ENCODE measurements at regions not wholly inside any gene's neighbourhood (a gene's known extent, or its start where the extent isn't known, plus 50 kb on each side); places are given as distances from the start of the nearest gene placed in this dataset.

DNA sequence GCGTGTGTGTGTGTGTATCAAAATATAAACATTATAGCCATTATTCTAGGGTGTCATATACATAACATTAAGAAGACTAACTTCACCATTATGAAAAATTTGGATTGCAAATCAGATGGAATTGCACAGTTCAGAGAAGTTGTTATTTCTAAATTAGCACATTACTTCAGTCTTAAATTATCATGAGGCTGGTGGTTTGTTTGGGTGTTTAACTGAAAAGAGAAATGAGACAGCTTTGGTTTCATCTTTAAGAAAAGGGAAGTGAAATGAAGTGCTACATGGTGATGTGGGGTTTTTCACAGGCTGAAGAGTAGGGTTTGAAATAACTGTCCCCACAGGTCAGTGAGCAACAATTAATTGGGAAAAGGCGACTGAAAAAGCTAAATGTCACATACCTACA, 161.2 kb upstream of the XIRP2 start:
- Histone ChIP-seq H3K27me3 (ENCODE audit: control insufficient read depth in 2 of 2, insufficient read depth in 2 of 2, low read length in 2 of 2) (no peaks in the 10 kb centered on the region), H3K27ac (ENCODE audit: insufficient read depth, low read depth, low read length) (no peak overlapping the region), H2AFZ (ENCODE audit: low read depth, low read length) (no peak overlapping the region), H3K9me1 (replicated peaks; ENCODE audit: control insufficient read depth, extremely low read depth, insufficient read depth, low read length) (no peaks in the 10 kb centered on the region), H3K4me1 (ENCODE audit: control insufficient read depth, extremely low read depth, insufficient read depth, low read length) (no peaks in the 10 kb centered on the region), H3K36me3 (ENCODE audit: control insufficient read depth in 2 of 2, extremely low read depth in 1 of 2, insufficient read depth in 2 of 2, low read length in 2 of 2) (no peaks in the 10 kb centered on the region), H3K79me2 (ENCODE audit: control insufficient read depth, insufficient read depth, low read length) (no peaks in the 10 kb centered on the region), H3K9ac (replicated peaks; ENCODE audit: extremely low read depth, insufficient read depth, low read length) (no peak overlapping the region), H4K20me1 (replicated peaks; ENCODE audit: control insufficient read depth, extremely low read depth, insufficient read depth, low read length) (no peaks in the 10 kb centered on the region), H3K4me3 (replicated peaks in 1 of 3; ENCODE audit: insufficient read depth in 1 of 3, low read depth in 1 of 3, low read length in 3 of 3) (no peak overlapping the region), H3K9me3 (replicated peaks; ENCODE audit: control insufficient read depth, insufficient read depth, low read length) (no peaks in the 10 kb centered on the region), H3K4me2 (ENCODE audit: insufficient read depth, low read length) (no peak overlapping the region)
- TF ChIP-seq POLR2A (IDR thresholded peaks at IDR 0.05; ENCODE audit: low read depth, low read length) (no peak), FOS (IDR thresholded peaks at IDR 0.05; ENCODE audit: borderline replicate concordance, insufficient read depth, low read length) (no peak), MYC (IDR thresholded peaks at IDR 0.05; ENCODE audit: low read depth, low read length) (no peak), GATA2 (IDR thresholded peaks at IDR 0.05; ENCODE audit: insufficient read depth, insufficient read length, low read depth, low read length) (no peak), EZH2 (IDR thresholded peaks at IDR 0.05; ENCODE audit: borderline replicate concordance, low read depth, low read length, severe bottlenecking) (no peak), POLR2AphosphoS5 (IDR thresholded peaks at IDR 0.05; ENCODE audit: insufficient read depth, low read depth, low read length) (no peak), JUN (IDR thresholded peaks at IDR 0.05; ENCODE audit: borderline replicate concordance, insufficient read depth, insufficient read length, low read depth) (no peak)
- TF ChIP-seq, protein P1, sequence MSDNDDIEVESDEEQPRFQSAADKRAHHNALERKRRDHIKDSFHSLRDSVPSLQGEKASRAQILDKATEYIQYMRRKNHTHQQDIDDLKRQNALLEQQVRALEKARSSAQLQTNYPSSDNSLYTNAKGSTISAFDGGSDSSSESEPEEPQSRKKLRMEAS (IDR thresholded peaks at IDR 0.05; ENCODE audit: insufficient read depth, insufficient read length): no peak
- TF ChIP-seq, protein P2, sequence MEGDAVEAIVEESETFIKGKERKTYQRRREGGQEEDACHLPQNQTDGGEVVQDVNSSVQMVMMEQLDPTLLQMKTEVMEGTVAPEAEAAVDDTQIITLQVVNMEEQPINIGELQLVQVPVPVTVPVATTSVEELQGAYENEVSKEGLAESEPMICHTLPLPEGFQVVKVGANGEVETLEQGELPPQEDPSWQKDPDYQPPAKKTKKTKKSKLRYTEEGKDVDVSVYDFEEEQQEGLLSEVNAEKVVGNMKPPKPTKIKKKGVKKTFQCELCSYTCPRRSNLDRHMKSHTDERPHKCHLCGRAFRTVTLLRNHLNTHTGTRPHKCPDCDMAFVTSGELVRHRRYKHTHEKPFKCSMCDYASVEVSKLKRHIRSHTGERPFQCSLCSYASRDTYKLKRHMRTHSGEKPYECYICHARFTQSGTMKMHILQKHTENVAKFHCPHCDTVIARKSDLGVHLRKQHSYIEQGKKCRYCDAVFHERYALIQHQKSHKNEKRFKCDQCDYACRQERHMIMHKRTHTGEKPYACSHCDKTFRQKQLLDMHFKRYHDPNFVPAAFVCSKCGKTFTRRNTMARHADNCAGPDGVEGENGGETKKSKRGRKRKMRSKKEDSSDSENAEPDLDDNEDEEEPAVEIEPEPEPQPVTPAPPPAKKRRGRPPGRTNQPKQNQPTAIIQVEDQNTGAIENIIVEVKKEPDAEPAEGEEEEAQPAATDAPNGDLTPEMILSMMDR (IDR thresholded peaks at IDR 0.05; ENCODE audit: extremely low read depth in 1 of 2, insufficient read depth in 1 of 2, low read depth in 1 of 2, low read length in 2 of 2): no peak
- dilution Hi-C loops (cut with MboI; ENCODE audit: extremely low pct_ligation_motif_present, low sequenced_read_pairs) (no loop called here), intact Hi-C loops (cut with micrococcal nuclease) (no loop called here)
- ChIA-PET CTCF (no interaction called here), POLR2A (no interaction called here)
- DNase-seq (ENCODE audit: low read depth, low spot score): no peak
- no TSS peak for BruUV-seq (replicated peaks)
- FAIRE-seq: no peak
